KBM-7 (cell line): ENCODE measurements at regions not wholly inside any gene's neighbourhood (a gene's known extent, or its start where the extent isn't known, plus 50 kb on each side); places are given as distances from the start of the nearest gene placed in this dataset.
"Not testable (repeated sequence)": the region's sequence is repeated elsewhere in the genome, so short reads cannot be mapped to it uniquely, and the experiment has no call there.

ENCODE experiments used
- DNase-seq: peaks from one replicate; pipeline ENCODE4 v3.0.0-alpha.2; 2015
- in situ Hi-C: fragments of 300-500 bp; cut with MboI; formaldehyde crosslinking; loops from 2 replicates; pipeline ENCODE4 v1.14.3; 2020; ENCODE audit warnings: low sequenced_read_pairs, low pct_unique_long_range_greater_than_20kb, mixed read lengths

GRCh38 chr11:121887569-121887968 is 228.4 kb downstream of the BLID start:
- no peak for DNase-seq
- in situ Hi-C loops: no loop called here

- DNase-seq: no peak
- in situ Hi-C loops: no loop called here
These were observed 229.0 kb downstream of the BLID start for GRCh38 chr11:121886996-121887395.

- DNase-seq: no peak
- in situ Hi-C loops: no loop called here
These were observed 229.8 kb downstream of the BLID start for GRCh38 chr11:121886005-121886734.

GRCh38 chr11:121884626-121885025 is 231.4 kb downstream of the BLID start:
- in situ Hi-C loops: no loop called here
- no peak for DNase-seq

GRCh38 chr11:121881806-121882205 is 234.2 kb downstream of the BLID start:
- DNase-seq: no peak
- in situ Hi-C loops: no loop called here

- in situ Hi-C loops: no loop called here
- DNase-seq: no peak
These were observed 238.9 kb downstream of the BLID start for GRCh38 chr11:121877152-121877551.

GRCh38 chr11:121873766-121874165 is 242.2 kb downstream of the BLID start:
- in situ Hi-C loops: no loop called here
- no peak for DNase-seq

GRCh38 chr11:121872356-121872755 is 243.7 kb downstream of the BLID start:
- DNase-seq: no peak
- in situ Hi-C loops: no loop called here

- in situ Hi-C loops: no loop called here
- DNase-seq: no peak
These were observed 245.6 kb downstream of the BLID start for GRCh38 chr11:121870206-121871045.

GRCh38 chr11:121869478-121869877 is 246.5 kb downstream of the BLID start:
- in situ Hi-C loops: no loop called here
- DNase-seq: no peak

GRCh38 chr11:121866754-121867153 is 249.3 kb downstream of the BLID start:
- no peak for DNase-seq

GRCh38 chr11:121864660-121865059 is 251.4 kb downstream of the BLID start:
- no peak for DNase-seq
- in situ Hi-C loops: no loop called here

More at GRCh38 chr11:121866754-121867153, 249.3 kb downstream of the BLID start:
- in situ Hi-C loops: no loop called here

GRCh38 chr11:121863126-121863525 is 252.9 kb downstream of the BLID start:
- in situ Hi-C loops: no loop called here
- DNase-seq: no peak

- in situ Hi-C loops, DNase-seq: not testable (repeated sequence)
These were observed 260.9 kb downstream of the BLID start for GRCh38 chr11:121855138-121855537.

- DNase-seq: no peak
- in situ Hi-C loops: no loop called here
These were observed 272.0 kb downstream of the BLID start for GRCh38 chr11:121844016-121844415.

- no peak for DNase-seq
- in situ Hi-C loops: no loop called here
These were observed 273.8 kb downstream of the BLID start for GRCh38 chr11:121842192-121842585.

GRCh38 chr11:121841487-121842191 is 274.4 kb downstream of the BLID start:
- no peak for DNase-seq
- in situ Hi-C loops: no loop called here

GRCh38 chr11:121839781-121840180 is 276.2 kb downstream of the BLID start:
- in situ Hi-C loops: no loop called here
- DNase-seq: no peak

- in situ Hi-C loops: no loop called here
- DNase-seq: no peak
These were observed 277.4 kb downstream of the BLID start for GRCh38 chr11:121838571-121838970.

- in situ Hi-C loops: no loop called here
- DNase-seq: no peak
These were observed 282.0 kb downstream of the BLID start for GRCh38 chr11:121833970-121834369.
